ENCODE measurements at regions not wholly inside any gene's neighbourhood (a gene's known extent, or its start where the extent isn't known, plus 50 kb on each side); places are given as distances from the start of the nearest gene placed in this dataset.
"Not testable (repeated sequence)": the region's sequence is repeated elsewhere in the genome, so short reads cannot be mapped to it uniquely, and the experiment has no call there.

DNA sequence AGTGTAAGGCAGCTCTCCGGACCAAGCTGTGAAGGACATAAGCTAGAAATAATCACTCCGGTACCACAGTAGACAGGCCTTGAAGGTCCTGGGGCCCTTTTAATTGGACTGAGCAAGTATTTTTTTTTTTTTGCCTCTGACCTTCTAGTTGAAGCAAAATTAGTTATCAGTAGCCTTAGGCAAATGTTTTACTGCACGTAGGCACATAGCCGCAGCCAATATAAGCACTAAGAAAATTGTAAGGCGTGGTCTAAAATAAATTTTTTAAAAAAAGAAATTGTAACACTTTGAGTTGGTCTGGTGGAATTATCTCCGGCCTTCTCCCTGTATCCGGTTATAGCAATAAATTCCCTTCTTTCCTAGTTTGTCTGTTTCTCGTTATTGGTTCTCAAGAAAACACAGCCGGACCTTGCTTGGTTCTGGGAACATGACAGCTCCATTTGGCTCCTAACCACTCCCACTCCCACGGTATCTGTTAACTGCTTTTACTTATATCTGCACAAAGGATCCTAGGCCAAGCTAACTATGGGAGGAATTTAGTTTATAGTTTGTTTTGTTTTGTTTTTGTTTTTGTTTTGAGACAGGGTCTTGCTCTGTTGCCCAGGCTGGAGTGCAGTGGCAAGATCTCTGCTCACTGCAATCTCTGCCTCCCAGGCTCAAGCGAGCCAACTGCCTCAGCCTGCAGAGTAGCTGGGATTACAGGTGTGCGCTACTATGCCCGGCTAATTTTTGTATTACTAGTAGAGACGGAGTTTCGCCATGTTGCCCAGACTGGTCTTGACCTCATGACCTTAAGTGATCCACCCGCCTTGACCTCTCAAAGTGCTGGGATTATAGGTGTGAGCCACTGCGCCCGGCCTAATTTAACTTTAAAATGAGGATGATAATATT, 124.4 kb upstream of the KIF5B start:
- no peak for DNase-seq
- Histone ChIP-seq H3K9me3 (ENCODE audit: low read length) (no peaks in the 10 kb centered on the region), H3K36me3 (ENCODE audit: insufficient read depth, low read length) (no peaks in the 10 kb centered on the region), H3K9ac (ENCODE audit: low read length) (no peak overlapping the region), H2AFZ (ENCODE audit: low read length) (no peak overlapping the region), H3K27me3 (ENCODE audit: low read length) (no peaks in the 10 kb centered on the region), H3K27ac (ENCODE audit: low read length) (no peak overlapping the region), H3K4me2 (ENCODE audit: low read depth, low read length, poor library complexity, severe bottlenecking) (no peak overlapping the region), H3K79me2 (ENCODE audit: low read length) (no peaks in the 10 kb centered on the region), H4K20me1 (ENCODE audit: insufficient read depth, low read depth, low read length) (no peaks in the 10 kb centered on the region), H3K4me1 (ENCODE audit: low read length) (no peaks in the 10 kb centered on the region), H3K4me3 (ENCODE audit: low read length) (no peak overlapping the region), H3K9me2 (replicated peaks; ENCODE audit: insufficient read depth, low read length) (no peaks in the 10 kb centered on the region)

DNA sequence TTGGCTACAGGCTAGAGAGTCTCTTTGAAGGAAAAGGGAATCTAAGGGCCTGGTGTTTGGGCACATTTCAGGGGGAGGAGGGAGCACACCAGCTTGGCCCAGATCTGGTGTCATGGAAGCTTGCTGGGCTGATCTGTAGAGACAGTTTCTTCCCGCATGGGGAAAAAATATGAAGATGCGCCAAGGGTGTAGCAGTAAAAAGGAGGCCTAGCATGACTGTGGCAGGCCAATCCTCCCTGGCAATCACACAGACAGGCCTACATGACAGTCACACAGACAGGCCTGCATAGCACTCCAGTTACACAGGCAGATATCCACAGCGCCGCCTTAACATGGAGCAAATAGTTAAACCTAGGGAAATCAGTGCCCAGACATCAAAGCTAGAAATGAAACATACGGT, 123.6 kb upstream of the KIF5B start:
- no peaks in the 10 kb centered on the region for H3K36me3 ChIP-seq (ENCODE audit: insufficient read depth, low read length)
- no peak for DNase-seq
- H2AFZ ChIP-seq (ENCODE audit: low read length), result no peak overlapping the region
- H3K79me2 ChIP-seq (ENCODE audit: low read length), result no peaks in the 10 kb centered on the region
- H3K4me3 ChIP-seq (ENCODE audit: low read length), result no peak overlapping the region
- no peaks in the 10 kb centered on the region for H3K4me1 ChIP-seq (ENCODE audit: low read length)
- no peaks in the 10 kb centered on the region for H3K9me3 ChIP-seq (ENCODE audit: low read length)
- no peaks in the 10 kb centered on the region for H3K9me2 ChIP-seq (replicated peaks; ENCODE audit: insufficient read depth, low read length)
- H3K4me2 ChIP-seq (ENCODE audit: low read depth, low read length, poor library complexity, severe bottlenecking), result no peak overlapping the region
- no peak overlapping the region for H3K9ac ChIP-seq (ENCODE audit: low read length)
- no peak overlapping the region for H3K27ac ChIP-seq (ENCODE audit: low read length)
- H3K27me3 ChIP-seq (ENCODE audit: low read length), result no peaks in the 10 kb centered on the region
- no peaks in the 10 kb centered on the region for H4K20me1 ChIP-seq (ENCODE audit: insufficient read depth, low read depth, low read length)

DNA sequence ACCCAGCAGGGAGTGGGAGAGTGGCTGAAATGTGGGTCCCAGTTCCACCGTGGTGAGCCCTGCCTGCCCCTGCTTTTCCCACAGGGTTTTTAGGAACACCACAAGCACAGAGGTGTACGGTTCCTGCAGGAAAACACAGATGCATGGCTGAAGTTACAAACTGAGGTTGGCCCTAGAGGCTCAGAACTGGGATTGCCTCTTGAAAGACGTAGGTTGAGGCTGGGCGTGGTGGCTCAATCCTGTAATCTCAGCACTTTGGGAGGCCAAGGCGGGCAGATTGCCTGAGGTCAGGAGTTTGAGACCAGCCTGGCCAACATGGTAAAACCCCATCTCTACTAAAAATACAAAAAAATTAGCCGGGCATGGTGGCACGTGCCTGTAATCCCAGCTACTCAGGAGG, 121.4 kb upstream of the KIF5B start:
- H3K79me2 ChIP-seq (ENCODE audit: low read length); H4K20me1 ChIP-seq (ENCODE audit: insufficient read depth, low read depth, low read length); H3K27ac ChIP-seq (ENCODE audit: low read length); H3K27me3 ChIP-seq (ENCODE audit: low read length); H3K36me3 ChIP-seq (ENCODE audit: insufficient read depth, low read length); H3K9ac ChIP-seq (ENCODE audit: low read length); H2AFZ ChIP-seq (ENCODE audit: low read length); H3K4me3 ChIP-seq (ENCODE audit: low read length); H3K4me1 ChIP-seq (ENCODE audit: low read length); H3K9me2 ChIP-seq (replicated peaks; ENCODE audit: insufficient read depth, low read length); H3K9me3 ChIP-seq (ENCODE audit: low read length); DNase-seq; H3K4me2 ChIP-seq (ENCODE audit: low read depth, low read length, poor library complexity, severe bottlenecking): not testable (repeated sequence)

DNA sequence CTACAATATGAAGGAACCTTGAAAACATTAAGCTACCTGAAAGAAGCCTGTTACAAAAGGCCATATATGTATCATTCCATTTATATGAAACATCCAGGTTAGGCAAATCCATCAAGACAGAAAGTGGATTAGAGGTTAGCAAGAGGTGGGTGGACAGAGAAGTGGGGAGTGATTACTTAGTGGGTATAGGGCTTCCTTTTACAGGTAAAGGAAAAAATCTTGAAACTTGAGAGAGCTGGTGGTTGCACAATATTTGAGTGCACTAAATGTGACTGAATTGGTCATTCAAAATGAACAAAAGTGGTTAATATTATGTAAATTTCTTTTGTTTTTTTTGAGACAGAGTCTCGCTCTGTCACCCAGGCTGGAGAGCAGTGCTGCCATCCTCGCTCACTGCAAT, 119.4 kb upstream of the KIF5B start:
- no peaks in the 10 kb centered on the region for H3K9me2 ChIP-seq (replicated peaks; ENCODE audit: insufficient read depth, low read length)
- H3K79me2 ChIP-seq (ENCODE audit: low read length), result no peaks in the 10 kb centered on the region
- H3K4me3 ChIP-seq (ENCODE audit: low read length), result no peak overlapping the region
- no peak overlapping the region for H3K4me2 ChIP-seq (ENCODE audit: low read depth, low read length, poor library complexity, severe bottlenecking)
- no peaks in the 10 kb centered on the region for H3K9me3 ChIP-seq (ENCODE audit: low read length)
- no peaks in the 10 kb centered on the region for H4K20me1 ChIP-seq (ENCODE audit: insufficient read depth, low read depth, low read length)
- H3K36me3 ChIP-seq (ENCODE audit: insufficient read depth, low read length), result no peaks in the 10 kb centered on the region
- H3K27me3 ChIP-seq (ENCODE audit: low read length), result no peaks in the 10 kb centered on the region
- no peak overlapping the region for H2AFZ ChIP-seq (ENCODE audit: low read length)
- no peak for DNase-seq
- H3K4me1 ChIP-seq (ENCODE audit: low read length), result no peaks in the 10 kb centered on the region
- H3K9ac ChIP-seq (ENCODE audit: low read length), result no peak overlapping the region
- no peak overlapping the region for H3K27ac ChIP-seq (ENCODE audit: low read length)

DNA sequence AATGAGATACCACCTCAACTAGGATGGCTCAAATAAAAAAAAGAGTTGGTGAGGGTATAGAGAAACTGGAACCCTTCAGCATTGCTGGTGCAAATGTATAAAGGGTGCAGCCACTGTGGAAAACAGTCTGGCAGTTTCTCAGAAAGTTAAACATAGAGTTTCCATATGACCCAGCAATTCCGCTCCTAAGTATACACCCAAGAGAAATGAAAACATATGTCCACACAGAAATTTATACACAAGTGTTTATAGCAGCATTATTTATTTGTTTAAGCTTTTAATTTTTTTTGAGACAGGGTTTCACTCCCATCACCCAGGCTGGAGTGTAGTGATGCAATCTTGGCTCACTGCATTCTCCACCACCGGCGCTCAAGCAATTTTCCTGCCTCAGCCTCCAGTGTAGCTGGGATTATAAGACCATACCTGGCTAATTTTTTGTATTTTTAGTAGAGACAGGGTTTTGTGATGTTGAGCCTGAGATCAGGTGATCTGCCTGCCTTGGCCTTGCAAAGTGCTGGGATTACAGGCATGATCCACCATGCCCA, 118.2 kb upstream of the KIF5B start:
- no peaks in the 10 kb centered on the region for H4K20me1 ChIP-seq (ENCODE audit: insufficient read depth, low read depth, low read length)
- no peaks in the 10 kb centered on the region for H3K4me1 ChIP-seq (ENCODE audit: low read length)
- H3K27me3 ChIP-seq (ENCODE audit: low read length), result no peaks in the 10 kb centered on the region
- DNase-seq, result no peak
- no peak overlapping the region for H2AFZ ChIP-seq (ENCODE audit: low read length)
- H3K4me3 ChIP-seq (ENCODE audit: low read length), result no peak overlapping the region
- no peaks in the 10 kb centered on the region for H3K9me2 ChIP-seq (replicated peaks; ENCODE audit: insufficient read depth, low read length)
- H3K36me3 ChIP-seq (ENCODE audit: insufficient read depth, low read length), result no peaks in the 10 kb centered on the region
- no peak overlapping the region for H3K27ac ChIP-seq (ENCODE audit: low read length)
- no peaks in the 10 kb centered on the region for H3K79me2 ChIP-seq (ENCODE audit: low read length)
- no peaks in the 10 kb centered on the region for H3K9me3 ChIP-seq (ENCODE audit: low read length)
- H3K9ac ChIP-seq (ENCODE audit: low read length), result no peak overlapping the region
- H3K4me2 ChIP-seq (ENCODE audit: low read depth, low read length, poor library complexity, severe bottlenecking), result no peak overlapping the region

DNA sequence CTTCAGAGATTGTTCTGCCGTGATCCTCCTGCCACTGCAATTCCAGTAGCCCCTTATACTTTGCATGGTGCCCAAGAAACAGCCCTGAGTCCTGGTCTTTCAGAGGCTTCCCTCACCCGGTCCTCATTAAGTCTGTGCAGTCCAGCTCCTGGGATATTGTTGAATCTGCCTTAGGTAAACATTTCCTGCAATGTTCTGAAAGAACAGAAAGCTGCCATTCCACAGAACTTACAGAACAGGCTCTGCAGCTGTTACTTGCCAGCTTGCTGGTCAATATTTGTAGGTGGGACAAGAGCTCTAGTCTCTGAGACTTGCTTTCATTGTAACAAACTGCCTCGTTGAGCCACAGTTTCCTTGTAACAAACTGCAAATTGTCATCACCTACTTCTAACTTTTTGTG, 115.0 kb upstream of the KIF5B start:
- H2AFZ ChIP-seq (ENCODE audit: low read length), result no peak overlapping the region
- no peaks in the 10 kb centered on the region for H4K20me1 ChIP-seq (ENCODE audit: insufficient read depth, low read depth, low read length)
- H3K79me2 ChIP-seq (ENCODE audit: low read length), result no peaks in the 10 kb centered on the region
- H3K9me2 ChIP-seq (replicated peaks; ENCODE audit: insufficient read depth, low read length), result no peaks in the 10 kb centered on the region
- H3K9ac ChIP-seq (ENCODE audit: low read length), result no peak overlapping the region
- no peaks in the 10 kb centered on the region for H3K27me3 ChIP-seq (ENCODE audit: low read length)
- no peak for DNase-seq
- H3K27ac ChIP-seq (ENCODE audit: low read length), result no peak overlapping the region
- no peak overlapping the region for H3K4me3 ChIP-seq (ENCODE audit: low read length)
- H3K36me3 ChIP-seq (ENCODE audit: insufficient read depth, low read length), result no peaks in the 10 kb centered on the region
- no peaks in the 10 kb centered on the region for H3K9me3 ChIP-seq (ENCODE audit: low read length)
- H3K4me2 ChIP-seq (ENCODE audit: low read depth, low read length, poor library complexity, severe bottlenecking), result no peak overlapping the region
- H3K4me1 ChIP-seq (ENCODE audit: low read length), result no peaks in the 10 kb centered on the region

DNA sequence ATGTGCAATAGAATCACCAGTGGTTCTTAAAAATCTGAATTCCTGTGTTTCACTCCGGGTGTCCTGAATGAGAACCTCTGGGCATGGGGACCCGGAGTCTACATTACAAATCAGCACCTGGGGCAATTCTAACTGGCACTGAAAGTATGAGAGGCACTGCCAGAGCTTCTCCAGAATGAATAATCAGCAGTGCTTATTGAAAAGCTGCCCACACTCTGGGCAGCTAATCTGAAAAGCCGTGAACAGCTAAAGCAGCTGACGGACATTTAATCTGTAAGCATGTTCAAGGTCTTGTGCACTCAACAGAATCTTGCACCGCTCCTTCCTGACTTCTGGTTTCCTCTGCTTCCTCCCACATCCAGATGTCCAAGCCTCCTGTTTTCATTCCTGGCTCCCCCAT, 113.3 kb upstream of the KIF5B start:
- H3K27ac ChIP-seq (ENCODE audit: low read length), result no peak overlapping the region
- H2AFZ ChIP-seq (ENCODE audit: low read length), result no peak overlapping the region
- no peaks in the 10 kb centered on the region for H3K9me2 ChIP-seq (replicated peaks; ENCODE audit: insufficient read depth, low read length)
- no peak for DNase-seq
- H3K79me2 ChIP-seq (ENCODE audit: low read length), result no peaks in the 10 kb centered on the region
- H3K4me1 ChIP-seq (ENCODE audit: low read length), result no peaks in the 10 kb centered on the region
- no peaks in the 10 kb centered on the region for H3K9me3 ChIP-seq (ENCODE audit: low read length)
- no peaks in the 10 kb centered on the region for H3K36me3 ChIP-seq (ENCODE audit: insufficient read depth, low read length)
- H3K4me3 ChIP-seq (ENCODE audit: low read length), result no peak overlapping the region
- H4K20me1 ChIP-seq (ENCODE audit: insufficient read depth, low read depth, low read length), result no peaks in the 10 kb centered on the region
- no peak overlapping the region for H3K4me2 ChIP-seq (ENCODE audit: low read depth, low read length, poor library complexity, severe bottlenecking)
- no peak overlapping the region for H3K9ac ChIP-seq (ENCODE audit: low read length)
- no peaks in the 10 kb centered on the region for H3K27me3 ChIP-seq (ENCODE audit: low read length)

DNA sequence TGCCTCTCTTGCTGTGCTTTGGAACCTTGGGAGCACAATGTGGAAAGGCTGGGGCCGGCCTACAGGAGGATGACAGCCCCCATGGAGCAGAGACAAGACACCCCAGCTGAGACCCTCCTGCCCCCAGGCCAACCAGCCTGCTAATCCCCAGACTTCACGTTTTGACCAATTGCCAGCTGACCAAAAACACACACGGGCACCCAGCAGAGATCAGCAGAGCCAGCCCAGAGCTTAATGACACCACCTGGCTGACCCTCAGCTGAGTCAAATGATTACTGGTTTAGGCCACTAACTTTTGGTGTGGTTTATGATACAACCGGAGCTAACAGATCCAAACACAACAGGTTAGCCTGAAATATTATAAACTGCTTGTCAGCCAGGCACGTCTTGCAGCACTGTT, 111.2 kb upstream of the KIF5B start:
- Histone ChIP-seq H3K9me2 (replicated peaks; ENCODE audit: insufficient read depth, low read length) (no peaks in the 10 kb centered on the region), H3K36me3 (ENCODE audit: insufficient read depth, low read length) (no peaks in the 10 kb centered on the region), H3K27me3 (ENCODE audit: low read length) (no peaks in the 10 kb centered on the region), H3K9me3 (ENCODE audit: low read length) (no peaks in the 10 kb centered on the region), H2AFZ (ENCODE audit: low read length) (no peak overlapping the region), H4K20me1 (ENCODE audit: insufficient read depth, low read depth, low read length) (no peaks in the 10 kb centered on the region), H3K4me2 (ENCODE audit: low read depth, low read length, poor library complexity, severe bottlenecking) (no peak overlapping the region), H3K4me1 (ENCODE audit: low read length) (no peaks in the 10 kb centered on the region), H3K79me2 (ENCODE audit: low read length) (no peaks in the 10 kb centered on the region), H3K9ac (ENCODE audit: low read length) (no peak overlapping the region), H3K27ac (ENCODE audit: low read length) (no peak overlapping the region), H3K4me3 (ENCODE audit: low read length) (no peak overlapping the region)
- no peak for DNase-seq
